ENCODE measurements at regions not wholly inside any gene's neighbourhood (a gene's known extent, or its start where the extent isn't known, plus 50 kb on each side); places are given as distances from the start of the nearest gene placed in this dataset.
A peak's percentile ranks its signal among the peaks of the same experiment; 100 is the strongest.
"Not testable (repeated sequence)": the region's sequence is repeated elsewhere in the genome, so short reads cannot be mapped to it uniquely, and the experiment has no call there.

DNA sequence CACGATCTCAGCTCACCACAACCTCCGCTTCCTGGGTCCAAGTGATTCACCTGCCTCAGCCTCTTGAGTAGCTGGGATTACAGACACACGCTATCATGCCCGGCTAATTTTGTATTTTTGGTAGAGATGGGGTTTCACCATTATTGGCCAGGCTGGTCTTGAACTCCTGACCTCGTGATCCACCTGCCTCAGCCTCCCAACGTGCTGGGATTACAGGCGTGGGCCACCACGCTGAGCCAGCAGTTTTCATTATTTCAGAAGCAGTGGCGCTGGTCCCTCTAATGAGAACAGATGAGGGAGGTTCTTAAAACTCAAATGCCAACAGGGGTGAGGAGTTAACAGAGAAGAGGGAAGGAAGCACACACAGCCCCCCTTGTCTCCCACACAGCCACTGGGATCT, 98.7 kb downstream of the PTPRS start:
- intact Hi-C loops (cut with DNase I); DNase-seq; ATAC-seq: not testable (repeated sequence)

DNA sequence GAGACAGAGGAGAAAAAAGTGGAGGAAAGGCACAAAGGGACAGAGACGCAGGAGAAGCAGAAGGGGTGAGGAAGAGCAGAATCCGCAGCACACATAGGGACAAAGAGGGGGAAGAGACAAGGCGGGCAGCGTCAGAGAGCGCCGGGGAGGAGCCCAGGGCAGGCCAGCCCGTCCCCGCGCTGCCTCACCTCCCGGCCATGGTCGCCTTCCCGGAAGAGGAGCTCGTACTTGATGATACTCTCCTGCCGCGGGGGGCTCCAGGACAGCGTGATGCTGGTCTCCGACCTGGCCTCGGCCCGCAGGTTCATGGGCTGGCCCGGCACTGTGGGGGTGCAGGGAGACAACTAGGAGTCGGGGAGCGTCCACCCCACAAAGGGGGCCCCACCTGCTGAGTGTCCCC, 100.6 kb downstream of the PTPRS start:
- DNase-seq: no peak

GRCh38 chr19:5238700-5239099, 101.9 kb downstream of the PTPRS start:
- DNase-seq (no peak), ATAC-seq (no peak)
- intact Hi-C loops (cut with DNase I): no loop called here

More for the DNA sequence above, 100.6 kb downstream of the PTPRS start:
- intact Hi-C loops (cut with DNase I): no loop called here
- no peak for ATAC-seq

GRCh38 chr19:5237939-5238480, 102.6 kb downstream of the PTPRS start:
- ATAC-seq (peak in 1 of 2 donors; percentile 24), DNase-seq (no peak)
- intact Hi-C loops (cut with DNase I): no loop called here

DNA sequence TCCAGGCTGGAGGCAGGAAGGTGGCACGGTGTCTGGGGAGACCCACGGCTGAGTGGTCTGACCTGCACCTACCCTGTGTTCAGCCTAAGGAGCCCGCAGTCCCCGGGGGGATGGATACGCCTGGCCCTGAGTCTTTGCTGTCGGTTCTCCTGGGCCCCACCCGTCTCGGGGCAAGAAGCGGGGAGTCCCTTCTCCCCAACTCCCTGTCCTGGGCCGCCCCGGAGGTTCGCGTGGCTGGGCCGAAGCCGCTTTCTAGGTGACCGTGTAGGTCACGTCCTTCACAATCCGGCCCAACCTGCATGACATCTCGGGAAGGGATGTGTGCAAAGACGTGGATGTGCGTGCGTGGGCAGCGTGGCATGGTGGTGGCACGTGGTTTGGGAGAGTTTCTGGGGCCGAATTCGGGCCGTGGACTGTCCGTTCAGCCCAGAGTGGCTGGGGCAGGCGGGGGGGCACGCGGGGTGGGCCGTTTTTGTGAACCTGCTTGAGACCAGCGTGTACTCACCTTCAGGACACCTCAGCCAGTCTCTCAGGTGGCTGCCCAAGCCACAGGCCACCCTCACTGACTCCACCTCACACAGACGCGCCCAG, 103.3 kb downstream of the PTPRS start:
- ATAC-seq (no peak), DNase-seq (no peak)
- intact Hi-C loops (cut with DNase I): no loop called here

GRCh38 chr19:5235458-5236219, 105.0 kb downstream of the PTPRS start:
- ATAC-seq: no peak
- DNase-seq: no peak
- intact Hi-C loops (cut with DNase I): no loop called here

DNA sequence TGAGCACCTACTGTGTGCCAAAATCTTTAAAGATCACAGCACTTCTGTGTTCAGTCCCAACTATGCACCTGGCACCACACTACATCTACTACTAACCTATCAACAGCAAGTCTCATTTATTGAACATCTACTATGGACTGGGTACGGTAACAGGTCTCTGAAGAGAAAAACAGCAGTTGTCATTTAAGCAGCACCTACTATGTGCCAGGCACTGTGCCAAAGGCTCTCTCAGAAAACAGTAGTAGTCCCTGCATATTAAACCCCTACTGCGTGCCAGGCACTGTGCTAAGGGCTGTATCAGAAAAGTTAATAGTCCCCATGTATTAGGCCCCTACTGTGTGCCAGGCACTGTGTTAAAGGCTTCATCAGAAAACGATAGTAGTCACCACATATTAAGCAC, 106.2 kb downstream of the PTPRS start:
- ATAC-seq (no peak), DNase-seq (no peak)
- intact Hi-C loops (cut with DNase I): no loop called here

GRCh38 chr19:5232798-5233505, 107.7 kb downstream of the PTPRS start:
- DNase-seq: no peak
- intact Hi-C loops (cut with DNase I): no loop called here
- ATAC-seq: no peak

GRCh38 chr19:5231857-5232678, 108.5 kb downstream of the PTPRS start:
- intact Hi-C loops (cut with DNase I): no loop called here
- DNase-seq (no peak), ATAC-seq (no peak)

DNA sequence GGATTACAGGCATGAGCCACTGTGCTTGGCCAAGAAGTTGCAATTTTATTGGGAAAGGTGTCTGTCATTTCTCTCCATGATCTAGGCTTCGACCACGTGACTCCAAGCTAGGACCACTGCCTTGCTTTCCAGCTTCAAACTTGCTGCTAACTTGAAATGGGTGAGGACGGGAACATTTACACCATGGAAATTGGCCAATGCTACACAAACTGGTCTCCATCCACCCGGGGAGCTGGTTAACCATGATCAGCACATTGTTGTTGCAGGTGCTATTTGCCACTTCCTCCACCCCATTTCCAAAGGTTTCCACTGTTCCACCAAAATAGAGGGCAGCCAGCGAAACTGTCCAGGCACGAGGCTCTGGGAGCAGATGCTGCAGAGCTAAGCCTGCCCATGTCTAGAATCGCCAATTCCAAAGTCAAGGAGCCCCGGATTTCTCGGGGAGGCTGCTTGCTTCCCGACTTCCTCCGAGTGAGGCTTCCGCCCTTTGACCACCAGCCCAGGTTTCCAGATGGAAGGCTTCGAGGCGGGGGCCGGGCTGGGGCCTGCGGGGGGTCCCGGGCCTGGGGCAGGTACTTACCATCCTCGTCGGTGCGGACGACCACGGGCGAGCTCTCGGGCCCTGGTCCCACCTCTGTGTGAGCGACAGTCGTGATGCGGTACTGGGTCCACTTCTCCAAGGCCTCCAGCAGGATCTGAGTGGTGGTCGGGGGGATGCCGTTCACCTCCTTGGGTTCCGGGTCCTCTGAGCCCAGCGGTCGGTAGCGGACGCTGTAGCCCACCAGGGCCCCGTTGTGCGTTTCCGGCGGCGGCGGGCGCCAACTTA, 109.7 kb downstream of the PTPRS start:
- no peak for ATAC-seq
- intact Hi-C loops (cut with DNase I): no loop called here
- DNase-seq: no peak

- DNase-seq: no peak
- intact Hi-C loops (cut with DNase I): no loop called here
- ATAC-seq: no peak
Measured at GRCh38 chr19:5229778-5230335, 110.8 kb downstream of the PTPRS start.

DNA sequence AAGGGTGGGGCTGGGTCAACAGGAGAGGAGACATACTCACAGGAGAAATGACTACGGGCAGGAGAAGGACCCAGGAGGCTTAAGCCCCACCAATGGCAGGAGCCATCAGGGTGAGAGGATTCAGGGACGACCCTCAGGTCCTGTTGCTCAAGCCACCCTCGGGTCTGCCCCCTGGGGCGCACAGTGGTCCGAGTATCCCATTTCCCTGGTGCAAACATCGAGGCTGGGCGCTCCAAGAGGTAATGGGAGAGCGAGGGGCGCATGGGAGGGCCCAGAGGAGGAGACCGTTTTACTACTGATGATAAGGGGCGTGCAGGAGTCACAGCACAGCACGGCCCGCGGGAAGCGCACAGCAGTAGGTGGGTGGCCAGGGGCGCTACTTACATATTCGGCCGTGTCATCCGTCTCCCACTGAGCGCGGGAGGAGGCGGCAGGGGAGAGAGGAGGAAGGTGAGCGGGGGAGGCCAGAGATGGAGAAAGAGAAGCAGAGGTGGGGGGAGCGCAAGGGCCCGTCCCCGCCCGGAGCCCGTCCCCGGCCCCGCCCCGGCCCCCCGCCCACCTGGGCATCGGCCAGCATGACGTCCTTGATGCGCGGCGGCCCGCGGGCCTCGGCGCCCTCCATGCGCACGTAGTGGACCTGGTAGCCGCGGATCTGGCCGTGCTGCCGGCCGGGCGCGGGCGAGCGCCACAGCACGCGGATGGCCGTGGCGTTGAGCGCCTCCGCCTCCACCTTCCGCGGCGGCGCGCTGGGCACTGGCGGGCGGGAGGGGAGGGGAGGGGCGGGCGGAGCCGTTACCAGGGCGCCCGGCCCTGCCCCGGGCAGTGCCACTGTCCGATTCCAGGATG, 111.5 kb downstream of the PTPRS start:
- ATAC-seq: peak; percentile 65 to 82
- intact Hi-C loops (cut with DNase I): no loop called here
- DNase-seq: no peak

GRCh38 chr19:5228490-5228889, 112.1 kb downstream of the PTPRS start:
- intact Hi-C loops (cut with DNase I): no loop called here
- ATAC-seq: no peak
- DNase-seq: no peak

- intact Hi-C loops (cut with DNase I): no loop called here
- ATAC-seq: peak in 1 of 2 donors; percentile 11
- DNase-seq: no peak
Measured at GRCh38 chr19:5225486-5226345, 114.9 kb downstream of the PTPRS start.

- DNase-seq: no peak
- no peak for ATAC-seq
- intact Hi-C loops (cut with DNase I): no loop called here
Measured at GRCh38 chr19:5224480-5224879, 116.1 kb downstream of the PTPRS start.

GRCh38 chr19:5222821-5223321, 117.7 kb downstream of the PTPRS start:
- ATAC-seq (no peak), DNase-seq (no peak)
- intact Hi-C loops (cut with DNase I): no loop called here

Measured in left cardiac atrium (tissue), 4 donors.